A673 (cell line): ENCODE measurements at regions not wholly inside any gene's neighbourhood (a gene's known extent, or its start where the extent isn't known, plus 50 kb on each side); places are given as distances from the start of the nearest gene placed in this dataset.

Experiments used
- BruUV-seq: library from RNA; stranded (reverse); fragments of 400-500 nt; replicated peaks from 2 replicates; lab custom pipeline; 2021; lab: Mats Ljungman, UMichigan
- CTCF ChIA-PET: fragments of 300-600 bp; sonication (Branson Sonifier 250); formaldehyde crosslinking; loops from one replicate; lab custom pipeline; 2022; ENCODE audit warnings: antibody characterized with exemption; lab: Charles Lee
- POLR2A ChIA-PET: fragments of 300-600 bp; sonication (Branson Sonifier 250); formaldehyde crosslinking; loops from one replicate; lab custom pipeline; 2022; ENCODE audit warnings: antibody characterized with exemption; ENCODE audit not compliant: low non-redundant PET; lab: Charles Lee
- DNase-seq: peaks from one replicate; pipeline ENCODE4 v3.0.0-alpha.2; 2015; ENCODE audit warnings: low spot score
- H3K27ac ChIP-seq: fragments of 200-600 bp; sonication (generic); 2 replicates; pipeline ENCODE4 v1.5.1; 2016; ENCODE audit warnings: mixed run types, low read depth, mild to moderate bottlenecking, mixed read lengths, antibody characterized with exemption, low read length; ENCODE audit not compliant: poor library complexity, severe bottlenecking
- H3K27me3 ChIP-seq: fragments of 200-600 bp; sonication (generic); replicated peaks from 2 replicates; pipeline ENCODE4 v1.6.1; 2017; ENCODE audit warnings: mixed run types, low read depth, mild to moderate bottlenecking, mixed read lengths, antibody characterized with exemption, low read length; ENCODE audit not compliant: insufficient read depth, poor library complexity
- H3K36me3 ChIP-seq: fragments of 200-600 bp; sonication (generic); 2 replicates; pipeline ENCODE4 v1.6.1; 2016; ENCODE audit warnings: mixed run types, mild to moderate bottlenecking, mixed read lengths, antibody characterized with exemption, low read length; ENCODE audit not compliant: insufficient read depth, poor library complexity, severe bottlenecking
- H3K4me1 ChIP-seq: fragments of 200-600 bp; sonication (generic); 2 replicates; pipeline ENCODE4 v1.6.1; 2017; ENCODE audit warnings: mixed run types, mild to moderate bottlenecking, mixed read lengths, antibody characterized with exemption, low read length; ENCODE audit not compliant: insufficient read depth, poor library complexity, severe bottlenecking
- H3K4me3 ChIP-seq: fragments of 200-600 bp; sonication (generic); 2 replicates; pipeline ENCODE4 v1.5.1; 2016; ENCODE audit warnings: low read depth, mixed run types, mild to moderate bottlenecking, mixed read lengths, low read length; ENCODE audit not compliant: poor library complexity, severe bottlenecking
- H3K9me3 ChIP-seq: fragments of 200-600 bp; sonication (generic); 2 replicates; pipeline ENCODE4 v1.6.1; 2016; ENCODE audit warnings: mixed run types, low read depth, mild to moderate bottlenecking, mixed read lengths, antibody characterized with exemption, low read length; ENCODE audit not compliant: poor library complexity, severe bottlenecking
- EZH2 ChIP-seq: fragments of 200-600 bp; sonication (generic); IDR thresholded peaks from 2 replicates; pipeline ENCODE4 v1.6.1; 2017; ENCODE audit warnings: borderline replicate concordance, low read depth, mild to moderate bottlenecking, mixed read lengths, antibody characterized with exemption, low read length; ENCODE audit not compliant: poor library complexity, severe bottlenecking
- intact Hi-C: fragments of 100-400 bp; cut with micrococcal nuclease; formaldehyde crosslinking; loops from one replicate; pipeline ENCODE4 v1.10.0; 2022; ENCODE audit not compliant: unreplicated experiment
- TF ChIP-seq, protein P1 (sequence below): fragments of 300-800, 200-600 bp; sonication (generic); conservative IDR thresholded peaks from 2 replicates; pipeline ENCODE4 v1.5.1; 2017; ENCODE audit warnings: low read depth, mild to moderate bottlenecking, antibody characterized with exemption, low read length, moderate library complexity, mixed read lengths

DNA sequence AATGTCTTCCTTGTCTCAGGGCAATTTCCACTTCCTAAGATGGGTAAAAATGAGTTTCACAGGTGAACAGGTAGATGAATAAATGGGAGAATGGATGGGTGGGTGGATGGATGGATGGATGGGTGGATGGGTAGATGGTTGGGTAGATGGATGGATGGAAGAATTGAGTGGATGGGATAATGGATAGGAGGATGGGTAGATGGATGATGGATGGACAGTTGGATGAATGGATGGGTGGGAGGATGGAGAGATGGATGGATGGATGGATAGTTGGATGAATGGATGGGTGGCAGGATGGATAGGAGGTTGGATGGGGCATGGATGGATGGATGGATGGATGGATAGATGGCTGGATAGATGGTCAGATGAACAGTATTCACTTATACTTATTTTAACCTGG, 90.9 kb downstream of the LRRC30 start:
- intact Hi-C loops: no loop called here
- ChIA-PET POLR2A (no interaction called here), CTCF (no interaction called here)
- Histone ChIP-seq H3K4me3 (no peak overlapping the region), H3K4me1 (no peaks in the 10 kb centered on the region), H3K27ac (no peak overlapping the region), H3K9me3 (peaks cover 32% of the 10 kb centered on the region), H3K27me3 (no peaks in the 10 kb centered on the region), H3K36me3 (no peaks in the 10 kb centered on the region)
- TF ChIP-seq, protein P1, sequence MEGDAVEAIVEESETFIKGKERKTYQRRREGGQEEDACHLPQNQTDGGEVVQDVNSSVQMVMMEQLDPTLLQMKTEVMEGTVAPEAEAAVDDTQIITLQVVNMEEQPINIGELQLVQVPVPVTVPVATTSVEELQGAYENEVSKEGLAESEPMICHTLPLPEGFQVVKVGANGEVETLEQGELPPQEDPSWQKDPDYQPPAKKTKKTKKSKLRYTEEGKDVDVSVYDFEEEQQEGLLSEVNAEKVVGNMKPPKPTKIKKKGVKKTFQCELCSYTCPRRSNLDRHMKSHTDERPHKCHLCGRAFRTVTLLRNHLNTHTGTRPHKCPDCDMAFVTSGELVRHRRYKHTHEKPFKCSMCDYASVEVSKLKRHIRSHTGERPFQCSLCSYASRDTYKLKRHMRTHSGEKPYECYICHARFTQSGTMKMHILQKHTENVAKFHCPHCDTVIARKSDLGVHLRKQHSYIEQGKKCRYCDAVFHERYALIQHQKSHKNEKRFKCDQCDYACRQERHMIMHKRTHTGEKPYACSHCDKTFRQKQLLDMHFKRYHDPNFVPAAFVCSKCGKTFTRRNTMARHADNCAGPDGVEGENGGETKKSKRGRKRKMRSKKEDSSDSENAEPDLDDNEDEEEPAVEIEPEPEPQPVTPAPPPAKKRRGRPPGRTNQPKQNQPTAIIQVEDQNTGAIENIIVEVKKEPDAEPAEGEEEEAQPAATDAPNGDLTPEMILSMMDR: no peak
- TF ChIP-seq EZH2: no peak
- no TSS peak for BruUV-seq
- no peak for DNase-seq

DNA sequence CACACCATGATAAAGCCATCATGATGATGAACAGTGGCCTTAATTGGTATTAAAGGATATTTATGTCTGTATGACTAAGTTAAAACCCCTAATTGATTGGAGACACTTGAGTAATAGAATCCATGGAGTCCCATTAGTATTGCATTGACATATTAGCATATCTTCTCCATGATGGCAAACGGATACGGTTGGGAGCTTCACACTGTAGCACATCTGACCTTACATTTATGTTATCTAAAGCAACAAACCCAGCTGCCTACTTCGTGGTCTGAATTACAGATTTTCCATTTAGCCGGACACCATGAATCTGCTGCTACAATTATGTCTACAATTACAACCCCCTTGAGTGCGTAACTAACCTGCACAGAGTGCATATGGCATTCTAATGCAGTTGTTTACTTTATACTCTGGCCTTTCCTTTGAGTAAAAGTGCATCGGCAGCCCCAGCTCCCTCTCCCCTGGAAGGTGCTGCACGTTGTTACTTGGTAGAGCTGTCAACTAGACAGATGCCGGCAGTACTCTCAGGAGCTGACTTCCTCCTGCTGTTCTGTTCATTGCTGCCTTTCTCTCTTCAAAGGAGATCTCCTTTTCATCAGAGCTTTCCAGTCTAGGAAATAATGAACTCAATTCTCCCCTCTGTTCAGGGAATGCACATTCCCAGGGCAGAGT, 92.1 kb downstream of the LRRC30 start:
- H3K4me1 ChIP-seq: no peaks in the 10 kb centered on the region
- ChIA-PET POLR2A (no interaction called here), CTCF (no interaction called here)
- H3K4me3 ChIP-seq: no peak overlapping the region
- H3K27ac ChIP-seq: no peak overlapping the region
- no peaks in the 10 kb centered on the region for H3K36me3 ChIP-seq
- H3K9me3 ChIP-seq: peaks cover 38% of the 10 kb centered on the region
- H3K27me3 ChIP-seq: no peaks in the 10 kb centered on the region
- TF ChIP-seq, protein P1: no peak
- TF ChIP-seq EZH2: no peak
- DNase-seq: no peak
- BruUV-seq: no TSS peak
- intact Hi-C loops: no loop called here

DNA sequence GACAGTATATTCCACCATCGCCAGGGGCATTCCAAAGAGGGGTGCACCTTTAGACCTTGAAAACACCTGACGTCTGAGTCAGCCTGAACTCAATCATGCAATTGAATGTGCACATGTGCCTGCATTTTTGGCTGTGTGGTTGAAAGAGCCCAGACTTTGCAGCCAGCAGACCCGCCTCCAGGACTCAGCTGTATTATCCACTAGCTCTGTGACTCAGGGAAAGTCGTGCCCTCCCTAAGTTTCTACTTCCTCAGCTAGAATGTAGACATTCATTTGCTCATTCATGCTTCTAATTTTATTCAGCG, 94.2 kb downstream of the LRRC30 start:
- TF ChIP-seq EZH2: no peak
- TF ChIP-seq, protein P1: no peak
- H3K27me3 ChIP-seq: no peaks in the 10 kb centered on the region
- no peak overlapping the region for H3K4me3 ChIP-seq
- ChIA-PET CTCF (no interaction called here), POLR2A (no interaction called here)
- DNase-seq: no peak
- intact Hi-C loops: no loop called here
- no peak overlapping the region for H3K27ac ChIP-seq
- H3K9me3 ChIP-seq: peaks cover 41% of the 10 kb centered on the region
- no peaks in the 10 kb centered on the region for H3K36me3 ChIP-seq
- no TSS peak for BruUV-seq
- no peaks in the 10 kb centered on the region for H3K4me1 ChIP-seq
